GM12878 (cell line): ENCODE measurements at regions not wholly inside any gene's neighbourhood (a gene's known extent, or its start where the extent isn't known, plus 50 kb on each side); places are given as distances from the start of the nearest gene placed in this dataset.

Source experiments
- ASH2L ChIP-seq: fragments of 300-600, 200-600 bp; sonication (generic); IDR thresholded peaks from 2 replicates; pipeline ENCODE4 v1.6.1; 2017; ENCODE audit warnings: low read depth, mild to moderate bottlenecking, borderline replicate concordance
- RCOR1 ChIP-seq: conservative IDR thresholded peaks from 2 replicates; pipeline ENCODE4 v1.6.1; 2012; ENCODE audit warnings: low read depth, low read length, improper control_type of control experiment
- ZNF687 ChIP-seq: fragments of 450-650 bp; IDR thresholded peaks from 2 replicates; pipeline ENCODE4 v1.6.1; 2017; ENCODE audit warnings: mild to moderate bottlenecking, moderate library complexity
- TF ChIP-seq, protein P1 (sequence below): fragments of 450-650 bp; IDR thresholded peaks from 2 replicates; pipeline ENCODE4 v1.6.1; 2018; ENCODE audit warnings: borderline replicate concordance, mild to moderate bottlenecking; ENCODE audit not compliant: partially characterized antibody
- TF ChIP-seq, protein P2 (sequence below): IDR thresholded peaks from 2 replicates; pipeline ENCODE4 v1.6.1; 2012; ENCODE audit warnings: low read depth, low read length, improper control_type of control experiment

DNA sequence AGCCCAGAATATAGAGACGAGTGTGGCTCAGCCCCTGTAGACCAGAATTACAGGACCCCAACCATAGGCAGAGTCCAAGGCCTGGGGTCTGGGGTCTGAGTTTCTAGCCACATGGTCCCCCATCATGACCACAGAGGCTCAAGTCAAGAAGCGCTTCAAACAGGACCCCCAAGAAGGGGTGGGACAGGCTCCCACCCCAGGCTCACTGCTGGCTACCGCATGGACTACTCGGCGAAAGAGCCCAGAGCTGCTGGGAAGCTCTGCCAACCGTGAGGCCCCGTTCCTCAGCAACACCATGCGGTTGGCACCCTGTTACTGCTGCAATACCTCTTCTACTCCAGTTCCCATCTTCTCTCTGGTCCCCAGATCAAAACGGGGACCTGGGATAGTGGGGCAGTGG is 254.8 kb downstream of the TEX29 start (continued):
- TF ChIP-seq, protein P1, sequence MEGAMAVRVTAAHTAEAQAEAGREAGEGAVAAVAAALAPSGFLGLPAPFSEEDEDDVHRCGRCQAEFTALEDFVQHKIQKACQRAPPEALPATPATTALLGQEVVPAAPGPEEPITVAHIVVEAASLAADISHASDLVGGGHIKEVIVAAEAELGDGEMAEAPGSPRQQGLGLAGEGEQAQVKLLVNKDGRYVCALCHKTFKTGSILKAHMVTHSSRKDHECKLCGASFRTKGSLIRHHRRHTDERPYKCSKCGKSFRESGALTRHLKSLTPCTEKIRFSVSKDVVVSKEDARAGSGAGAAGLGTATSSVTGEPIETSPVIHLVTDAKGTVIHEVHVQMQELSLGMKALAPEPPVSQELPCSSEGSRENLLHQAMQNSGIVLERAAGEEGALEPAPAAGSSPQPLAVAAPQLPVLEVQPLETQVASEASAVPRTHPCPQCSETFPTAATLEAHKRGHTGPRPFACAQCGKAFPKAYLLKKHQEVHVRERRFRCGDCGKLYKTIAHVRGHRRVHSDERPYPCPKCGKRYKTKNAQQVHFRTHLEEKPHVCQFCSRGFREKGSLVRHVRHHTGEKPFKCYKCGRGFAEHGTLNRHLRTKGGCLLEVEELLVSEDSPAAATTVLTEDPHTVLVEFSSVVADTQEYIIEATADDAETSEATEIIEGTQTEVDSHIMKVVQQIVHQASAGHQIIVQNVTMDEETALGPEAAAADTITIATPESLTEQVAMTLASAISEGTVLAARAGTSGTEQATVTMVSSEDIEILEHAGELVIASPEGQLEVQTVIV = no peak
- no peak for TF ChIP-seq ASH2L
- TF ChIP-seq RCOR1 = no peak
- TF ChIP-seq, protein P2, sequence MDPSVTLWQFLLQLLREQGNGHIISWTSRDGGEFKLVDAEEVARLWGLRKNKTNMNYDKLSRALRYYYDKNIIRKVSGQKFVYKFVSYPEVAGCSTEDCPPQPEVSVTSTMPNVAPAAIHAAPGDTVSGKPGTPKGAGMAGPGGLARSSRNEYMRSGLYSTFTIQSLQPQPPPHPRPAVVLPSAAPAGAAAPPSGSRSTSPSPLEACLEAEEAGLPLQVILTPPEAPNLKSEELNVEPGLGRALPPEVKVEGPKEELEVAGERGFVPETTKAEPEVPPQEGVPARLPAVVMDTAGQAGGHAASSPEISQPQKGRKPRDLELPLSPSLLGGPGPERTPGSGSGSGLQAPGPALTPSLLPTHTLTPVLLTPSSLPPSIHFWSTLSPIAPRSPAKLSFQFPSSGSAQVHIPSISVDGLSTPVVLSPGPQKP = no peak
- TF ChIP-seq ZNF687 = no peak
- TF ChIP-seq, all 136 proteins: peak for 0
